ENCODE measurements at regions not wholly inside any gene's neighbourhood (a gene's known extent, or its start where the extent isn't known, plus 50 kb on each side); places are given as distances from the start of the nearest gene placed in this dataset.

- Mint-ChIP-seq H3K27ac (no peak overlapping the region), H3K4me1 (peaks cover 0 to 15% (median 7%) of the 10 kb centered on the region in 4 donors), H3K27me3 (no peaks in the 10 kb centered on the region), H3K4me3 (no peak overlapping the region), H3K9me3 (peaks cover 0 to 7% (median 0%) of the 10 kb centered on the region in 8 donors), H3K36me3 (peaks cover 0 to 9% of the 10 kb centered on the region in 2 donors)
- no peaks in the 10 kb centered on the region for H3K9me3 ChIP-seq (ENCODE audit: control insufficient read depth in 1 of 2, low read length in 2 of 2)
- H3K4me1 ChIP-seq (ENCODE audit: insufficient read depth, low read length) = no peaks in the 10 kb centered on the region
- no peak for DNase-seq
- H3K27ac ChIP-seq (ENCODE audit: low read depth, low read length) = no peak overlapping the region
- intact Hi-C loops (cut with micrococcal nuclease) = no loop called here
- POLR2A ChIA-PET (ENCODE audit: partially characterized antibody) = interaction anchor here (0.8 to 1.2 kb wide), 2 partner anchors 17 to 22 kb away, joined by 3 read pairs; no protein-coding TSS in a partner anchor
- CTCF ChIA-PET (ENCODE audit: partially characterized antibody) = interaction anchor here (2.5 kb wide), 1 partner anchor 137 kb away, joined by 6 read pairs; no protein-coding TSS in a partner anchor
- no peaks in the 10 kb centered on the region for H3K27me3 ChIP-seq (ENCODE audit: insufficient read depth, low read length)
- H3K36me3 ChIP-seq (ENCODE audit: insufficient read depth, low read length) = no peaks in the 10 kb centered on the region
- H3K4me3 ChIP-seq (ENCODE audit: low read length in 2 of 2) = no peak overlapping the region
Observed at GRCh38 chrY:12615733-12616446, 85.1 kb upstream of the USP9Y start.

- Mint-ChIP-seq H3K9me3 (no peaks in the 10 kb centered on the region), H3K36me3 (no peaks in the 10 kb centered on the region), H3K27ac (no peak overlapping the region), H3K27me3 (no peaks in the 10 kb centered on the region), H3K4me1 (peaks cover 0 to 14% (median 4%) of the 10 kb centered on the region in 4 donors), H3K4me3 (no peak overlapping the region)
- no peak overlapping the region for H3K27ac ChIP-seq (ENCODE audit: low read depth, low read length)
- H3K36me3 ChIP-seq (ENCODE audit: insufficient read depth, low read length) = no peaks in the 10 kb centered on the region
- no peaks in the 10 kb centered on the region for H3K27me3 ChIP-seq (ENCODE audit: insufficient read depth, low read length)
- H3K4me3 ChIP-seq (ENCODE audit: low read length in 2 of 2) = no peak overlapping the region
- intact Hi-C loops (cut with micrococcal nuclease) = no loop called here
- no peak for DNase-seq
- H3K9me3 ChIP-seq (ENCODE audit: control insufficient read depth in 1 of 2, low read length in 2 of 2) = no peaks in the 10 kb centered on the region
- no peaks in the 10 kb centered on the region for H3K4me1 ChIP-seq (ENCODE audit: insufficient read depth, low read length)
- ChIA-PET CTCF (ENCODE audit: partially characterized antibody) (interaction anchor here (1.2 to 4.3 kb wide), 5 partner anchors 27 to 141 kb away, joined by 3 to 60 read pairs (median 7); no protein-coding TSS in a partner anchor), POLR2A (ENCODE audit: partially characterized antibody) (interaction anchor here (0.6 to 1.7 kb wide), 6 partner anchors 10 to 142 kb away, joined by 3 to 10 read pairs (median 4); no protein-coding TSS in a partner anchor)
Observed at GRCh38 chrY:12621454-12622081, 79.5 kb upstream of the USP9Y start.

- Mint-ChIP-seq H3K4me3 (no peak overlapping the region), H3K27ac (no peak overlapping the region), H3K9me3 (no peaks in the 10 kb centered on the region), H3K27me3 (no peaks in the 10 kb centered on the region), H3K36me3 (peaks cover 0 to 2% of the 10 kb centered on the region in 2 donors), H3K4me1 (peaks cover 0 to 21% (median 8%) of the 10 kb centered on the region in 4 donors)
- Histone ChIP-seq H3K9me3 (ENCODE audit: control insufficient read depth in 1 of 2, low read length in 2 of 2) (no peaks in the 10 kb centered on the region), H3K4me3 (ENCODE audit: low read length in 2 of 2) (no peak overlapping the region), H3K27me3 (ENCODE audit: insufficient read depth, low read length) (no peaks in the 10 kb centered on the region), H3K36me3 (ENCODE audit: insufficient read depth, low read length) (no peaks in the 10 kb centered on the region), H3K4me1 (ENCODE audit: insufficient read depth, low read length) (no peaks in the 10 kb centered on the region), H3K27ac (ENCODE audit: low read depth, low read length) (no peak overlapping the region)
- DNase-seq = no peak
- intact Hi-C loops (cut with micrococcal nuclease) = no loop called here
- CTCF ChIA-PET (ENCODE audit: partially characterized antibody) = interaction anchor here (4.3 kb wide), 1 partner anchor 143 kb away, joined by 60 read pairs; no protein-coding TSS in a partner anchor
- POLR2A ChIA-PET (ENCODE audit: partially characterized antibody) = no interaction called here
Observed at GRCh38 chrY:12623204-12623603, 77.8 kb upstream of the USP9Y start.

GRCh38 chrY:12642986-12643385 is 58.0 kb upstream of the USP9Y start:
- intact Hi-C loops (cut with micrococcal nuclease) = no loop called here
- POLR2A ChIA-PET (ENCODE audit: partially characterized antibody) = no interaction called here
- H3K9me3 Mint-ChIP-seq = no peaks in the 10 kb centered on the region

GRCh38 chrY:12643693-12644348 is 57.2 kb upstream of the USP9Y start:
- H3K27ac Mint-ChIP-seq = no peak overlapping the region
- no peak overlapping the region for H3K4me3 ChIP-seq (ENCODE audit: low read length in 2 of 2)
- H3K27ac ChIP-seq (ENCODE audit: low read depth, low read length) = no peak overlapping the region
- intact Hi-C loops (cut with micrococcal nuclease) = no loop called here
- no peaks in the 10 kb centered on the region for H3K4me1 Mint-ChIP-seq
- CTCF ChIA-PET (ENCODE audit: partially characterized antibody) = no interaction called here
- H3K4me1 ChIP-seq (ENCODE audit: insufficient read depth, low read length) = no peaks in the 10 kb centered on the region
- H3K27me3 ChIP-seq (ENCODE audit: insufficient read depth, low read length) = no peaks in the 10 kb centered on the region
- POLR2A ChIA-PET (ENCODE audit: partially characterized antibody) = no interaction called here
- no peak for DNase-seq
- no peaks in the 10 kb centered on the region for H3K36me3 ChIP-seq (ENCODE audit: insufficient read depth, low read length)
- no peak overlapping the region for H3K4me3 Mint-ChIP-seq
- H3K9me3 ChIP-seq (ENCODE audit: control insufficient read depth in 1 of 2, low read length in 2 of 2) = no peaks in the 10 kb centered on the region
- peaks cover 0 to 1% of the 10 kb centered on the region in 2 donors for H3K27me3 Mint-ChIP-seq
- H3K9me3 Mint-ChIP-seq = peaks cover 0 to 2% (median 0%) of the 10 kb centered on the region in 8 donors
- H3K36me3 Mint-ChIP-seq = no peaks in the 10 kb centered on the region

More at GRCh38 chrY:12642986-12643385, 58.0 kb upstream of the USP9Y start:
- no peaks in the 10 kb centered on the region for H3K9me3 ChIP-seq (ENCODE audit: control insufficient read depth in 1 of 2, low read length in 2 of 2)
- Mint-ChIP-seq H3K27ac (no peak overlapping the region), H3K27me3 (peaks cover 0 to 1% of the 10 kb centered on the region in 2 donors), H3K4me3 (no peak overlapping the region), H3K4me1 (no peaks in the 10 kb centered on the region), H3K36me3 (no peaks in the 10 kb centered on the region)
- H3K27me3 ChIP-seq (ENCODE audit: insufficient read depth, low read length) = no peaks in the 10 kb centered on the region
- no peaks in the 10 kb centered on the region for H3K4me1 ChIP-seq (ENCODE audit: insufficient read depth, low read length)
- no peaks in the 10 kb centered on the region for H3K36me3 ChIP-seq (ENCODE audit: insufficient read depth, low read length)
- no peak overlapping the region for H3K4me3 ChIP-seq (ENCODE audit: low read length in 2 of 2)
- DNase-seq = no peak
- H3K27ac ChIP-seq (ENCODE audit: low read depth, low read length) = no peak overlapping the region
- CTCF ChIA-PET (ENCODE audit: partially characterized antibody) = no interaction called here

GRCh38 chrY:12651095-12651494 is 49.9 kb upstream of the USP9Y start:
- Mint-ChIP-seq H3K4me3 (no peak overlapping the region), H3K4me1 (no peaks in the 10 kb centered on the region), H3K36me3 (no peaks in the 10 kb centered on the region), H3K27me3 (peaks cover 0 to 1% of the 10 kb centered on the region in 2 donors), H3K9me3 (peaks cover 0 to 2% (median 0%) of the 10 kb centered on the region in 8 donors), H3K27ac (no peak overlapping the region)
- Histone ChIP-seq H3K4me1 (ENCODE audit: insufficient read depth, low read length) (no peaks in the 10 kb centered on the region), H3K27me3 (ENCODE audit: insufficient read depth, low read length) (no peaks in the 10 kb centered on the region), H3K4me3 (ENCODE audit: low read length in 2 of 2) (no peak overlapping the region), H3K36me3 (ENCODE audit: insufficient read depth, low read length) (no peaks in the 10 kb centered on the region), H3K9me3 (ENCODE audit: control insufficient read depth in 1 of 2, low read length in 2 of 2) (no peaks in the 10 kb centered on the region), H3K27ac (ENCODE audit: low read depth, low read length) (no peak overlapping the region)
- intact Hi-C loops (cut with micrococcal nuclease) = no loop called here
- DNase-seq = no peak
- ChIA-PET POLR2A (ENCODE audit: partially characterized antibody) (no interaction called here), CTCF (ENCODE audit: partially characterized antibody) (no interaction called here)
